ENCODE measurements at regions not wholly inside any gene's neighbourhood (a gene's known extent, or its start where the extent isn't known, plus 50 kb on each side); places are given as distances from the start of the nearest gene placed in this dataset.

GRCh38 chr18:55166260-55166598, 207.0 kb upstream of the CCDC68 start:
- no peak overlapping the region for H3K27ac Mint-ChIP-seq
- H3K4me3 Mint-ChIP-seq, result no peak overlapping the region
- H3K27me3 Mint-ChIP-seq, result peaks cover 6 to 11% of the 10 kb centered on the region in 2 donors
- H3K36me3 Mint-ChIP-seq, result peaks cover 11% of the 10 kb centered on the region in 2 donors
- no peak for ATAC-seq (replicated peaks)
- peaks cover 20 to 21% of the 10 kb centered on the region in 2 donors for H3K9me3 Mint-ChIP-seq
- DNase-seq, result no peak
- no peaks in the 10 kb centered on the region for H3K4me1 Mint-ChIP-seq

GRCh38 chr18:55163550-55163949, 204.3 kb upstream of the CCDC68 start:
- Mint-ChIP-seq H3K4me3 (no peak overlapping the region), H3K27me3 (peaks cover 10 to 21% of the 10 kb centered on the region in 2 donors), H3K36me3 (peaks cover 2 to 8% of the 10 kb centered on the region in 2 donors), H3K27ac (no peak overlapping the region), H3K9me3 (peaks cover 10 to 11% of the 10 kb centered on the region in 2 donors), H3K4me1 (peaks cover 0 to 2% of the 10 kb centered on the region in 2 donors)
- no peak for ATAC-seq (replicated peaks)
- no peak for DNase-seq

- DNase-seq (no peak), ATAC-seq (replicated peaks) (no peak)
- Mint-ChIP-seq H3K36me3 (no peaks in the 10 kb centered on the region), H3K27me3 (peaks cover 14 to 17% of the 10 kb centered on the region in 2 donors), H3K4me3 (no peak overlapping the region), H3K4me1 (peaks cover 0 to 2% of the 10 kb centered on the region in 2 donors), H3K9me3 (peaks cover 0 to 2% of the 10 kb centered on the region in 2 donors), H3K27ac (no peak overlapping the region)
Measured at GRCh38 chr18:55161916-55162315, 202.7 kb upstream of the CCDC68 start.

GRCh38 chr18:55159027-55159426, 199.8 kb upstream of the CCDC68 start:
- Mint-ChIP-seq H3K9me3 (peaks cover 0 to 2% of the 10 kb centered on the region in 2 donors), H3K36me3 (no peaks in the 10 kb centered on the region), H3K4me1 (peaks cover 0 to 2% of the 10 kb centered on the region in 2 donors), H3K4me3 (no peak overlapping the region), H3K27ac (no peak overlapping the region), H3K27me3 (peaks cover 31% of the 10 kb centered on the region in 2 donors)
- ATAC-seq (replicated peaks) (no peak), DNase-seq (no peak)

GRCh38 chr18:55158570-55158969, 199.3 kb upstream of the CCDC68 start:
- no peaks in the 10 kb centered on the region for H3K36me3 Mint-ChIP-seq
- H3K9me3 Mint-ChIP-seq, result peaks cover 0 to 2% of the 10 kb centered on the region in 2 donors
- DNase-seq (no peak), ATAC-seq (replicated peaks) (no peak)
- peaks cover 0 to 2% of the 10 kb centered on the region in 2 donors for H3K4me1 Mint-ChIP-seq
- H3K27ac Mint-ChIP-seq, result no peak overlapping the region
- peaks cover 31 to 35% of the 10 kb centered on the region in 2 donors for H3K27me3 Mint-ChIP-seq
- no peak overlapping the region for H3K4me3 Mint-ChIP-seq

GRCh38 chr18:55153346-55153745, 194.1 kb upstream of the CCDC68 start:
- ATAC-seq (replicated peaks) (no peak), DNase-seq (no peak)
- no peaks in the 10 kb centered on the region for H3K4me1 Mint-ChIP-seq
- H3K36me3 Mint-ChIP-seq, result no peaks in the 10 kb centered on the region
- peaks cover 0 to 2% of the 10 kb centered on the region in 2 donors for H3K9me3 Mint-ChIP-seq
- H3K27ac Mint-ChIP-seq, result no peak overlapping the region
- H3K27me3 Mint-ChIP-seq, result peaks cover 37% of the 10 kb centered on the region in 2 donors
- no peak overlapping the region for H3K4me3 Mint-ChIP-seq

- ATAC-seq (replicated peaks) (no peak), DNase-seq (no peak)
- Mint-ChIP-seq H3K27ac (no peak overlapping the region), H3K27me3 (peaks cover 33 to 37% of the 10 kb centered on the region in 2 donors), H3K36me3 (no peaks in the 10 kb centered on the region), H3K4me1 (no peaks in the 10 kb centered on the region), H3K9me3 (peaks cover 0 to 2% of the 10 kb centered on the region in 2 donors), H3K4me3 (no peak overlapping the region)
Measured at GRCh38 chr18:55152801-55153200, 193.5 kb upstream of the CCDC68 start.

GRCh38 chr18:55149994-55150393, 190.7 kb upstream of the CCDC68 start:
- Mint-ChIP-seq H3K27ac (no peak overlapping the region), H3K9me3 (peaks cover 0 to 3% of the 10 kb centered on the region in 2 donors), H3K36me3 (peaks cover 0 to 2% of the 10 kb centered on the region in 2 donors), H3K4me3 (no peak overlapping the region), H3K4me1 (no peaks in the 10 kb centered on the region), H3K27me3 (peaks cover 19 to 36% of the 10 kb centered on the region in 2 donors)
- no peak for ATAC-seq (replicated peaks)
- DNase-seq, result no peak

GRCh38 chr18:55147791-55148190, 188.5 kb upstream of the CCDC68 start:
- Mint-ChIP-seq H3K27ac (no peak overlapping the region), H3K9me3 (peaks cover 0 to 13% of the 10 kb centered on the region in 2 donors), H3K36me3 (peaks cover 3 to 5% of the 10 kb centered on the region in 2 donors), H3K27me3 (peaks cover 14 to 38% of the 10 kb centered on the region in 2 donors), H3K4me1 (no peaks in the 10 kb centered on the region), H3K4me3 (no peak overlapping the region)
- DNase-seq (no peak), ATAC-seq (replicated peaks) (no peak)

GRCh38 chr18:55144193-55144930, 185.1 kb upstream of the CCDC68 start:
- H3K27ac Mint-ChIP-seq, result no peak overlapping the region
- peaks cover 0 to 13% of the 10 kb centered on the region in 2 donors for H3K9me3 Mint-ChIP-seq
- peaks cover 3 to 5% of the 10 kb centered on the region in 2 donors for H3K36me3 Mint-ChIP-seq
- H3K4me1 Mint-ChIP-seq, result no peaks in the 10 kb centered on the region
- no peak for ATAC-seq (replicated peaks)
- H3K4me3 Mint-ChIP-seq, result no peak overlapping the region
- peaks cover 8 to 34% of the 10 kb centered on the region in 2 donors for H3K27me3 Mint-ChIP-seq
- no peak for DNase-seq

GRCh38 chr18:55142410-55142809, 183.1 kb upstream of the CCDC68 start:
- Mint-ChIP-seq H3K4me1 (no peaks in the 10 kb centered on the region), H3K27me3 (peaks cover 7 to 28% of the 10 kb centered on the region in 2 donors), H3K9me3 (peaks cover 0 to 13% of the 10 kb centered on the region in 2 donors), H3K27ac (no peak overlapping the region), H3K4me3 (no peak overlapping the region), H3K36me3 (peaks cover 3 to 5% of the 10 kb centered on the region in 2 donors)
- ATAC-seq (replicated peaks) (no peak), DNase-seq (no peak)

GRCh38 chr18:55141318-55141717, 182.1 kb upstream of the CCDC68 start:
- no peak for ATAC-seq (replicated peaks)
- Mint-ChIP-seq H3K27ac (no peak overlapping the region), H3K27me3 (peaks cover 7 to 20% of the 10 kb centered on the region in 2 donors), H3K4me3 (no peak overlapping the region), H3K36me3 (peaks cover 3 to 5% of the 10 kb centered on the region in 2 donors), H3K9me3 (peaks cover 0 to 13% of the 10 kb centered on the region in 2 donors), H3K4me1 (no peaks in the 10 kb centered on the region)
- DNase-seq, result no peak

- no peak for DNase-seq
- Mint-ChIP-seq H3K27me3 (peaks cover 12 to 15% of the 10 kb centered on the region in 2 donors), H3K36me3 (peaks cover 2 to 3% of the 10 kb centered on the region in 2 donors), H3K4me1 (no peaks in the 10 kb centered on the region), H3K4me3 (no peak overlapping the region), H3K9me3 (peaks cover 0 to 9% of the 10 kb centered on the region in 2 donors), H3K27ac (no peak overlapping the region)
- ATAC-seq (replicated peaks), result no peak
Measured at GRCh38 chr18:55139836-55140235, 180.6 kb upstream of the CCDC68 start.

- no peak overlapping the region for H3K27ac Mint-ChIP-seq
- H3K4me3 Mint-ChIP-seq, result no peak overlapping the region
- no peak for ATAC-seq (replicated peaks)
- peaks cover 0 to 2% of the 10 kb centered on the region in 2 donors for H3K36me3 Mint-ChIP-seq
- peaks cover 15% of the 10 kb centered on the region in 2 donors for H3K27me3 Mint-ChIP-seq
- no peak for DNase-seq
- peaks cover 0 to 6% of the 10 kb centered on the region in 2 donors for H3K9me3 Mint-ChIP-seq
- no peaks in the 10 kb centered on the region for H3K4me1 Mint-ChIP-seq
Measured at GRCh38 chr18:55139307-55139706, 180.0 kb upstream of the CCDC68 start.

GRCh38 chr18:55138401-55138800, 179.1 kb upstream of the CCDC68 start:
- Mint-ChIP-seq H3K27ac (no peak overlapping the region), H3K27me3 (peaks cover 22 to 24% of the 10 kb centered on the region in 2 donors), H3K36me3 (no peaks in the 10 kb centered on the region), H3K4me3 (no peak overlapping the region), H3K9me3 (peaks cover 0 to 5% of the 10 kb centered on the region in 2 donors), H3K4me1 (no peaks in the 10 kb centered on the region)
- no peak for DNase-seq
- no peak for ATAC-seq (replicated peaks)
